ENCODE measurements at regions not wholly inside any gene's neighbourhood (a gene's known extent, or its start where the extent isn't known, plus 50 kb on each side); places are given as distances from the start of the nearest gene placed in this dataset.
"Not testable (repeated sequence)": the region's sequence is repeated elsewhere in the genome, so short reads cannot be mapped to it uniquely, and the experiment has no call there.

GRCh38 chr4:64079316-64079715 is 329.9 kb downstream of the TECRL start:
- DNase-seq (no peak), FAIRE-seq (no peak)
- Histone ChIP-seq H3K9me3 (ENCODE audit: control insufficient read depth in 2 of 2, insufficient read depth in 1 of 2, low read depth in 1 of 2, low read length in 1 of 2) (no peaks in the 10 kb centered on the region), H3K36me3 (ENCODE audit: control insufficient read depth in 3 of 3, insufficient read depth in 2 of 3, low read depth in 1 of 3, low read length in 3 of 3) (no peaks in the 10 kb centered on the region), H3K4me1 (ENCODE audit: control insufficient read depth in 3 of 3, insufficient read depth in 2 of 3, low read depth in 1 of 3, low read length in 2 of 3) (no peaks in the 10 kb centered on the region), H3K4me3 (ENCODE audit: low read depth in 1 of 3, low read length in 3 of 3) (no peak overlapping the region), H3K27me3 (ENCODE audit: control insufficient read depth in 3 of 3, insufficient read depth in 3 of 3, low read length in 3 of 3) (no peaks in the 10 kb centered on the region), H3K27ac (ENCODE audit: low read depth in 1 of 3, low read length in 2 of 3) (no peak overlapping the region)

GRCh38 chr4:64068096-64068495 is 341.2 kb downstream of the TECRL start:
- Histone ChIP-seq H3K9me3 (ENCODE audit: control insufficient read depth in 2 of 2, insufficient read depth in 1 of 2, low read depth in 1 of 2, low read length in 1 of 2) (no peaks in the 10 kb centered on the region), H3K4me1 (ENCODE audit: control insufficient read depth in 3 of 3, insufficient read depth in 2 of 3, low read depth in 1 of 3, low read length in 2 of 3) (no peaks in the 10 kb centered on the region), H3K36me3 (ENCODE audit: control insufficient read depth in 3 of 3, insufficient read depth in 2 of 3, low read depth in 1 of 3, low read length in 3 of 3) (no peaks in the 10 kb centered on the region), H3K27me3 (ENCODE audit: control insufficient read depth in 3 of 3, insufficient read depth in 3 of 3, low read length in 3 of 3) (no peaks in the 10 kb centered on the region), H3K27ac (ENCODE audit: low read depth in 1 of 3, low read length in 2 of 3) (no peak overlapping the region), H3K4me3 (ENCODE audit: low read depth in 1 of 3, low read length in 3 of 3) (no peak overlapping the region)
- FAIRE-seq (no peak), DNase-seq (no peak)
- WGBS, 3 donors = 56 to 60% (median 59%) methylated on average over 4 of the region's 4 CpGs

- Histone ChIP-seq H3K9me3 (ENCODE audit: control insufficient read depth in 2 of 2, insufficient read depth in 1 of 2, low read depth in 1 of 2, low read length in 1 of 2) (peaks cover 0 to 4% of the 10 kb centered on the region in 2 donors), H3K27ac (ENCODE audit: low read depth in 1 of 3, low read length in 2 of 3) (no peak overlapping the region), H3K36me3 (ENCODE audit: control insufficient read depth in 3 of 3, insufficient read depth in 2 of 3, low read depth in 1 of 3, low read length in 3 of 3) (no peaks in the 10 kb centered on the region), H3K27me3 (ENCODE audit: control insufficient read depth in 3 of 3, insufficient read depth in 3 of 3, low read length in 3 of 3) (no peaks in the 10 kb centered on the region), H3K4me3 (ENCODE audit: low read depth in 1 of 3, low read length in 3 of 3) (no peak overlapping the region), H3K4me1 (ENCODE audit: control insufficient read depth in 3 of 3, insufficient read depth in 2 of 3, low read depth in 1 of 3, low read length in 2 of 3) (no peaks in the 10 kb centered on the region)
- DNase-seq (no peak), FAIRE-seq (no peak)
- 26 to 60% (median 41%) methylated on average over 1 of the region's 1 CpG for WGBS, 3 donors
Observed at GRCh38 chr4:64062991-64063390, 346.3 kb downstream of the TECRL start.

GRCh38 chr4:64037033-64037432 is 372.2 kb downstream of the TECRL start:
- not testable (repeated sequence) for H3K9me3 ChIP-seq (ENCODE audit: control insufficient read depth in 2 of 2, insufficient read depth in 1 of 2, low read depth in 1 of 2, low read length in 1 of 2); FAIRE-seq; H3K27ac ChIP-seq (ENCODE audit: low read depth in 1 of 3, low read length in 2 of 3); DNase-seq; H3K4me3 ChIP-seq (ENCODE audit: low read depth in 1 of 3, low read length in 3 of 3); H3K27me3 ChIP-seq (ENCODE audit: control insufficient read depth in 3 of 3, insufficient read depth in 3 of 3, low read length in 3 of 3); H3K36me3 ChIP-seq (ENCODE audit: control insufficient read depth in 3 of 3, insufficient read depth in 2 of 3, low read depth in 1 of 3, low read length in 3 of 3); H3K4me1 ChIP-seq (ENCODE audit: control insufficient read depth in 3 of 3, insufficient read depth in 2 of 3, low read depth in 1 of 3, low read length in 2 of 3)
- WGBS, 3 donors = 91 to 96% (median 95%) methylated on average over 23 of the region's 23 CpGs

- no peak for FAIRE-seq
- Histone ChIP-seq H3K27ac (ENCODE audit: low read depth in 1 of 3, low read length in 2 of 3) (no peak overlapping the region), H3K27me3 (ENCODE audit: control insufficient read depth in 3 of 3, insufficient read depth in 3 of 3, low read length in 3 of 3) (no peaks in the 10 kb centered on the region)
Observed at GRCh38 chr4:64022560-64022959, 386.7 kb downstream of the TECRL start.

GRCh38 chr4:64016893-64017292 is 392.4 kb downstream of the TECRL start:
- no peak overlapping the region for H3K27ac ChIP-seq (ENCODE audit: low read depth in 1 of 3, low read length in 2 of 3)
- peaks cover 0 to 21% of the 10 kb centered on the region in 2 donors for H3K9me3 ChIP-seq (ENCODE audit: control insufficient read depth in 2 of 2, insufficient read depth in 1 of 2, low read depth in 1 of 2, low read length in 1 of 2)
- H3K27me3 ChIP-seq (ENCODE audit: control insufficient read depth in 3 of 3, insufficient read depth in 3 of 3, low read length in 3 of 3) = no peaks in the 10 kb centered on the region
- H3K4me1 ChIP-seq (ENCODE audit: control insufficient read depth in 3 of 3, insufficient read depth in 2 of 3, low read depth in 1 of 3, low read length in 2 of 3) = no peaks in the 10 kb centered on the region
- no peak overlapping the region for H3K4me3 ChIP-seq (ENCODE audit: low read depth in 1 of 3, low read length in 3 of 3)
- no peak for DNase-seq
- WGBS, 3 donors = 81 to 91% (median 88%) methylated on average over 11 of the region's 11 CpGs
- no peaks in the 10 kb centered on the region for H3K36me3 ChIP-seq (ENCODE audit: control insufficient read depth in 3 of 3, insufficient read depth in 2 of 3, low read depth in 1 of 3, low read length in 3 of 3)
- FAIRE-seq = no peak

More at GRCh38 chr4:64022560-64022959, 386.7 kb downstream of the TECRL start:
- no peaks in the 10 kb centered on the region for H3K4me1 ChIP-seq (ENCODE audit: control insufficient read depth in 3 of 3, insufficient read depth in 2 of 3, low read depth in 1 of 3, low read length in 2 of 3)
- no peaks in the 10 kb centered on the region for H3K36me3 ChIP-seq (ENCODE audit: control insufficient read depth in 3 of 3, insufficient read depth in 2 of 3, low read depth in 1 of 3, low read length in 3 of 3)
- H3K9me3 ChIP-seq (ENCODE audit: control insufficient read depth in 2 of 2, insufficient read depth in 1 of 2, low read depth in 1 of 2, low read length in 1 of 2) = peaks cover 0 to 16% of the 10 kb centered on the region in 2 donors
- no peak for DNase-seq
- no peak overlapping the region for H3K4me3 ChIP-seq (ENCODE audit: low read depth in 1 of 3, low read length in 3 of 3)

GRCh38 chr4:64014647-64015046 is 394.6 kb downstream of the TECRL start:
- no peaks in the 10 kb centered on the region for H3K36me3 ChIP-seq (ENCODE audit: control insufficient read depth in 3 of 3, insufficient read depth in 2 of 3, low read depth in 1 of 3, low read length in 3 of 3)
- FAIRE-seq (no peak), DNase-seq (no peak)
- H3K27ac ChIP-seq (ENCODE audit: low read depth in 1 of 3, low read length in 2 of 3) = no peak overlapping the region
- no peaks in the 10 kb centered on the region for H3K27me3 ChIP-seq (ENCODE audit: control insufficient read depth in 3 of 3, insufficient read depth in 3 of 3, low read length in 3 of 3)
- H3K9me3 ChIP-seq (ENCODE audit: control insufficient read depth in 2 of 2, insufficient read depth in 1 of 2, low read depth in 1 of 2, low read length in 1 of 2) = peaks cover 0 to 16% of the 10 kb centered on the region in 2 donors
- no peaks in the 10 kb centered on the region for H3K4me1 ChIP-seq (ENCODE audit: control insufficient read depth in 3 of 3, insufficient read depth in 2 of 3, low read depth in 1 of 3, low read length in 2 of 3)
- WGBS, 3 donors = 67 to 74% (median 67%) methylated on average over 5 of the region's 5 CpGs
- H3K4me3 ChIP-seq (ENCODE audit: low read depth in 1 of 3, low read length in 3 of 3) = no peak overlapping the region

- WGBS, 3 donors = 83 to 87% (median 84%) methylated on average over 5 of the region's 5 CpGs
- no peak overlapping the region for H3K4me3 ChIP-seq (ENCODE audit: low read depth in 1 of 3, low read length in 3 of 3)
- H3K36me3 ChIP-seq (ENCODE audit: control insufficient read depth in 3 of 3, insufficient read depth in 2 of 3, low read depth in 1 of 3, low read length in 3 of 3) = no peaks in the 10 kb centered on the region
- no peaks in the 10 kb centered on the region for H3K27me3 ChIP-seq (ENCODE audit: control insufficient read depth in 3 of 3, insufficient read depth in 3 of 3, low read length in 3 of 3)
- no peaks in the 10 kb centered on the region for H3K4me1 ChIP-seq (ENCODE audit: control insufficient read depth in 3 of 3, insufficient read depth in 2 of 3, low read depth in 1 of 3, low read length in 2 of 3)
- H3K27ac ChIP-seq (ENCODE audit: low read depth in 1 of 3, low read length in 2 of 3) = no peak overlapping the region
- DNase-seq (no peak), FAIRE-seq (no peak)
- peaks cover 0 to 5% of the 10 kb centered on the region in 2 donors for H3K9me3 ChIP-seq (ENCODE audit: control insufficient read depth in 2 of 2, insufficient read depth in 1 of 2, low read depth in 1 of 2, low read length in 1 of 2)
Observed at GRCh38 chr4:64001229-64001898, 407.9 kb downstream of the TECRL start.

- no peaks in the 10 kb centered on the region for H3K4me1 ChIP-seq (ENCODE audit: control insufficient read depth in 3 of 3, insufficient read depth in 2 of 3, low read depth in 1 of 3, low read length in 2 of 3)
- H3K4me3 ChIP-seq (ENCODE audit: low read depth in 1 of 3, low read length in 3 of 3) = no peak overlapping the region
- H3K27me3 ChIP-seq (ENCODE audit: control insufficient read depth in 3 of 3, insufficient read depth in 3 of 3, low read length in 3 of 3) = no peaks in the 10 kb centered on the region
- no peak overlapping the region for H3K27ac ChIP-seq (ENCODE audit: low read depth in 1 of 3, low read length in 2 of 3)
- FAIRE-seq (no peak), DNase-seq (no peak)
- H3K36me3 ChIP-seq (ENCODE audit: control insufficient read depth in 3 of 3, insufficient read depth in 2 of 3, low read depth in 1 of 3, low read length in 3 of 3) = no peaks in the 10 kb centered on the region
- peaks cover 0 to 5% of the 10 kb centered on the region in 2 donors for H3K9me3 ChIP-seq (ENCODE audit: control insufficient read depth in 2 of 2, insufficient read depth in 1 of 2, low read depth in 1 of 2, low read length in 1 of 2)
Observed at GRCh38 chr4:64000241-64000640, 409.0 kb downstream of the TECRL start.

Measured in small intestine (tissue), 7 donors.